ENCODE measurements at regions not wholly inside any gene's neighbourhood (a gene's known extent, or its start where the extent isn't known, plus 50 kb on each side); places are given as distances from the start of the nearest gene placed in this dataset.

- no peak for DNase-seq (ENCODE audit: low spot score)
- Mint-ChIP-seq H3K36me3 (ENCODE audit: low read depth) (no peaks in the 10 kb centered on the region), H3K9me3 (no peaks in the 10 kb centered on the region), H3K4me3 (ENCODE audit: low read depth) (no peak overlapping the region), H3K27ac (no peak overlapping the region), H3K4me1 (ENCODE audit: low read depth) (no peaks in the 10 kb centered on the region), H3K27me3 (ENCODE audit: low read depth) (peaks cover 1% of the 10 kb centered on the region)
- intact Hi-C loops (cut with micrococcal nuclease): no loop called here
Observed at GRCh38 chr2:239639421-239640185, 238.8 kb upstream of the HDAC4 start.

GRCh38 chr2:239638376-239638775 lies 237.6 kb upstream of the HDAC4 start:
- no peak for DNase-seq (ENCODE audit: low spot score)
- Mint-ChIP-seq H3K4me1 (ENCODE audit: low read depth) (no peaks in the 10 kb centered on the region), H3K36me3 (ENCODE audit: low read depth) (no peaks in the 10 kb centered on the region), H3K27me3 (ENCODE audit: low read depth) (peaks cover 2% of the 10 kb centered on the region), H3K9me3 (no peaks in the 10 kb centered on the region), H3K4me3 (ENCODE audit: low read depth) (no peak overlapping the region), H3K27ac (no peak overlapping the region)
- intact Hi-C loops (cut with micrococcal nuclease): no loop called here

- intact Hi-C loops (cut with micrococcal nuclease): no loop called here
- DNase-seq (ENCODE audit: low spot score): no peak
- no peaks in the 10 kb centered on the region for H3K4me1 Mint-ChIP-seq (ENCODE audit: low read depth)
- no peaks in the 10 kb centered on the region for H3K36me3 Mint-ChIP-seq (ENCODE audit: low read depth)
- H3K9me3 Mint-ChIP-seq: no peaks in the 10 kb centered on the region
- H3K27ac Mint-ChIP-seq: no peak overlapping the region
- H3K27me3 Mint-ChIP-seq (ENCODE audit: low read depth): peaks cover 2% of the 10 kb centered on the region
- H3K4me3 Mint-ChIP-seq (ENCODE audit: low read depth): no peak overlapping the region
Observed at GRCh38 chr2:239636808-239637207, 236.0 kb upstream of the HDAC4 start.

GRCh38 chr2:239634769-239635168 lies 233.9 kb upstream of the HDAC4 start:
- Mint-ChIP-seq H3K27ac (no peak overlapping the region), H3K27me3 (ENCODE audit: low read depth) (peaks cover 6% of the 10 kb centered on the region), H3K36me3 (ENCODE audit: low read depth) (no peaks in the 10 kb centered on the region), H3K4me1 (ENCODE audit: low read depth) (peaks cover 3% of the 10 kb centered on the region), H3K4me3 (ENCODE audit: low read depth) (no peak overlapping the region), H3K9me3 (no peaks in the 10 kb centered on the region)
- no peak for DNase-seq (ENCODE audit: low spot score)
- intact Hi-C loops (cut with micrococcal nuclease): no loop called here

- H3K27me3 Mint-ChIP-seq (ENCODE audit: low read depth): peaks cover 9% of the 10 kb centered on the region
- H3K4me3 Mint-ChIP-seq (ENCODE audit: low read depth): no peak overlapping the region
- DNase-seq (ENCODE audit: low spot score): no peak
- no peaks in the 10 kb centered on the region for H3K9me3 Mint-ChIP-seq
- H3K27ac Mint-ChIP-seq: no peak overlapping the region
- H3K4me1 Mint-ChIP-seq (ENCODE audit: low read depth): peaks cover 16% of the 10 kb centered on the region
- no peaks in the 10 kb centered on the region for H3K36me3 Mint-ChIP-seq (ENCODE audit: low read depth)
- intact Hi-C loops (cut with micrococcal nuclease): no loop called here
Observed at GRCh38 chr2:239630618-239631286, 229.9 kb upstream of the HDAC4 start.

GRCh38 chr2:239629926-239630617 lies 229.3 kb upstream of the HDAC4 start:
- Mint-ChIP-seq H3K27ac (no peak overlapping the region), H3K36me3 (ENCODE audit: low read depth) (no peaks in the 10 kb centered on the region), H3K4me3 (ENCODE audit: low read depth) (no peak overlapping the region), H3K27me3 (ENCODE audit: low read depth) (peaks cover 9% of the 10 kb centered on the region), H3K4me1 (ENCODE audit: low read depth) (peaks cover 19% of the 10 kb centered on the region), H3K9me3 (no peaks in the 10 kb centered on the region)
- no peak for DNase-seq (ENCODE audit: low spot score)
- intact Hi-C loops (cut with micrococcal nuclease): no loop called here

- Mint-ChIP-seq H3K36me3 (ENCODE audit: low read depth) (no peaks in the 10 kb centered on the region), H3K27me3 (ENCODE audit: low read depth) (peaks cover 6% of the 10 kb centered on the region), H3K27ac (no peak overlapping the region), H3K4me1 (ENCODE audit: low read depth) (peaks cover 42% of the 10 kb centered on the region), H3K9me3 (no peaks in the 10 kb centered on the region), H3K4me3 (ENCODE audit: low read depth) (no peak overlapping the region)
- no peak for DNase-seq (ENCODE audit: low spot score)
- intact Hi-C loops (cut with micrococcal nuclease): no loop called here
Observed at GRCh38 chr2:239626961-239627592, 226.3 kb upstream of the HDAC4 start.

GRCh38 chr2:239625971-239626734 lies 225.3 kb upstream of the HDAC4 start:
- intact Hi-C loops (cut with micrococcal nuclease): no loop called here
- peaks cover 10% of the 10 kb centered on the region for H3K27me3 Mint-ChIP-seq (ENCODE audit: low read depth)
- H3K27ac Mint-ChIP-seq: no peak overlapping the region
- no peak overlapping the region for H3K4me3 Mint-ChIP-seq (ENCODE audit: low read depth)
- no peaks in the 10 kb centered on the region for H3K36me3 Mint-ChIP-seq (ENCODE audit: low read depth)
- no peak for DNase-seq (ENCODE audit: low spot score)
- H3K4me1 Mint-ChIP-seq (ENCODE audit: low read depth): peaks cover 42% of the 10 kb centered on the region
- H3K9me3 Mint-ChIP-seq: no peaks in the 10 kb centered on the region

- H3K27ac Mint-ChIP-seq: no peak overlapping the region
- H3K9me3 Mint-ChIP-seq: no peaks in the 10 kb centered on the region
- intact Hi-C loops (cut with micrococcal nuclease): no loop called here
- no peak for DNase-seq (ENCODE audit: low spot score)
- no peak overlapping the region for H3K4me3 Mint-ChIP-seq (ENCODE audit: low read depth)
- H3K36me3 Mint-ChIP-seq (ENCODE audit: low read depth): no peaks in the 10 kb centered on the region
- H3K4me1 Mint-ChIP-seq (ENCODE audit: low read depth): peaks cover 42% of the 10 kb centered on the region
- peaks cover 8% of the 10 kb centered on the region for H3K27me3 Mint-ChIP-seq (ENCODE audit: low read depth)
Observed at GRCh38 chr2:239625156-239625845, 224.5 kb upstream of the HDAC4 start.

- Mint-ChIP-seq H3K36me3 (ENCODE audit: low read depth) (no peaks in the 10 kb centered on the region), H3K4me3 (ENCODE audit: low read depth) (no peak overlapping the region), H3K27ac (no peak overlapping the region), H3K9me3 (peaks cover 16% of the 10 kb centered on the region), H3K4me1 (ENCODE audit: low read depth) (peaks cover 36% of the 10 kb centered on the region), H3K27me3 (ENCODE audit: low read depth) (peaks cover 14% of the 10 kb centered on the region)
- intact Hi-C loops (cut with micrococcal nuclease): no loop called here
- no peak for DNase-seq (ENCODE audit: low spot score)
Observed at GRCh38 chr2:239621611-239622010, 220.8 kb upstream of the HDAC4 start.

- Mint-ChIP-seq H3K4me3 (ENCODE audit: low read depth) (no peak overlapping the region), H3K9me3 (peaks cover 17% of the 10 kb centered on the region), H3K27me3 (ENCODE audit: low read depth) (peaks cover 20% of the 10 kb centered on the region), H3K4me1 (ENCODE audit: low read depth) (peaks cover 21% of the 10 kb centered on the region), H3K27ac (no peak overlapping the region), H3K36me3 (ENCODE audit: low read depth) (no peaks in the 10 kb centered on the region)
- intact Hi-C loops (cut with micrococcal nuclease): no loop called here
- DNase-seq (ENCODE audit: low spot score): no peak
Observed at GRCh38 chr2:239619369-239619768, 218.5 kb upstream of the HDAC4 start.

GRCh38 chr2:239616729-239617128 lies 215.9 kb upstream of the HDAC4 start:
- intact Hi-C loops (cut with micrococcal nuclease): no loop called here
- DNase-seq (ENCODE audit: low spot score): no peak
- H3K27ac Mint-ChIP-seq: no peak overlapping the region
- peaks cover 25% of the 10 kb centered on the region for H3K27me3 Mint-ChIP-seq (ENCODE audit: low read depth)
- peaks cover 17% of the 10 kb centered on the region for H3K9me3 Mint-ChIP-seq
- no peak overlapping the region for H3K4me3 Mint-ChIP-seq (ENCODE audit: low read depth)
- no peaks in the 10 kb centered on the region for H3K36me3 Mint-ChIP-seq (ENCODE audit: low read depth)
- H3K4me1 Mint-ChIP-seq (ENCODE audit: low read depth): peaks cover 3% of the 10 kb centered on the region
